Keratinocyte (primary cell): ENCODE measurements at regions not wholly inside any gene's neighbourhood (a gene's known extent, or its start where the extent isn't known, plus 50 kb on each side); places are given as distances from the start of the nearest gene placed in this dataset.

Source experiments
- DNase-seq: peaks from one replicate; pipeline ENCODE4 v3.0.0-alpha.2; 2011; ENCODE audit warnings: low read depth, missing footprints, low spot score
- FAIRE-seq: peaks from 2 replicates; lab custom pipeline; 2011; peaks lifted over from hg19 to GRCh38; lab: Jason Lieb, UNC
- H2AFZ ChIP-seq: 2 replicates; pipeline ENCODE4 v1.6.0; 2012; ENCODE audit warnings: low read length, control low read depth, inconsistent platforms; ENCODE audit not compliant: control insufficient read depth
- H3K27ac ChIP-seq: 2 replicates; pipeline ENCODE4 v1.5.1; 2011; ENCODE audit warnings: low read length; ENCODE audit not compliant: control insufficient read depth, insufficient read depth
- H3K27me3 ChIP-seq: 3 replicates; pipeline ENCODE4 v1.6.0; 2011; ENCODE audit warnings: low read length; ENCODE audit not compliant: control insufficient read depth, insufficient read depth; ENCODE audit errors: extremely low read depth
- H3K36me3 ChIP-seq, 2 experiments: 2 replicates in 1 of 2; 3 replicates in 1 of 2; pipeline ENCODE4 v1.5.1; 2011; ENCODE audit warnings: low read length in 2 of 2, mild to moderate bottlenecking in 1 of 2; ENCODE audit not compliant: control insufficient read depth in 2 of 2, insufficient read depth in 2 of 2; ENCODE audit errors: extremely low read depth in 1 of 2
- H3K4me1 ChIP-seq: 3 replicates; pipeline ENCODE4 v1.5.1; 2011; ENCODE audit warnings: low read length; ENCODE audit not compliant: control insufficient read depth, insufficient read depth; ENCODE audit errors: extremely low read depth
- H3K4me2 ChIP-seq: 3 replicates; pipeline ENCODE4 v1.6.0; 2011; ENCODE audit warnings: low read depth, low read length; ENCODE audit not compliant: control insufficient read depth, insufficient read depth; ENCODE audit errors: extremely low read depth
- H3K4me3 ChIP-seq, 3 experiments: fragments of 200-600 bp in 1 of 3; sonication (generic) in 1 of 3; 2 replicates in 2 of 3; 3 replicates in 1 of 3; pipeline ENCODE4 v1.5.1; 2011 to 2016; ENCODE audit warnings: low read length in 3 of 3, mild to moderate bottlenecking in 3 of 3, control low read depth in 2 of 3, inconsistent platforms in 1 of 3, low read depth in 1 of 3, mixed read lengths in 1 of 3, mixed run types in 1 of 3, moderate library complexity in 1 of 3; ENCODE audit not compliant: control insufficient read depth in 2 of 3, insufficient read depth in 2 of 3; ENCODE audit errors: extremely low read depth in 1 of 3
- H3K79me2 ChIP-seq: 2 replicates; pipeline ENCODE4 v1.6.0; 2012; ENCODE audit warnings: low read length; ENCODE audit not compliant: control insufficient read depth, insufficient read depth
- H3K9ac ChIP-seq: 3 replicates; pipeline ENCODE4 v1.6.0; 2011; ENCODE audit warnings: low read length; ENCODE audit not compliant: control insufficient read depth, insufficient read depth; ENCODE audit errors: extremely low read depth
- H3K9me1 ChIP-seq: 3 replicates; pipeline ENCODE4 v1.6.0; 2011; ENCODE audit warnings: low read length; ENCODE audit not compliant: control insufficient read depth, insufficient read depth; ENCODE audit errors: extremely low read depth
- H3K9me3 ChIP-seq: 2 replicates; pipeline ENCODE4 v1.5.1; 2012; ENCODE audit warnings: low read depth, low read length; ENCODE audit not compliant: control insufficient read depth
- H4K20me1 ChIP-seq: 3 replicates; pipeline ENCODE4 v1.6.0; 2011; ENCODE audit warnings: low read length; ENCODE audit not compliant: control insufficient read depth, insufficient read depth; ENCODE audit errors: extremely low read depth
- CTCF ChIP-seq, 3 experiments: IDR thresholded peaks in 1 of 3; conservative IDR thresholded peaks in 1 of 3; optimal IDR thresholded peaks in 1 of 3; 2 replicates in 2 of 3; 3 replicates in 1 of 3; pipeline versions ENCODE3 to v1.5.1; 2011; ENCODE audit warnings: low read length in 3 of 3, mild to moderate bottlenecking in 3 of 3, moderate library complexity in 2 of 3, control low read depth in 1 of 3, inconsistent platforms in 1 of 3; ENCODE audit not compliant: insufficient read depth in 2 of 3; ENCODE audit errors: extremely low read depth in 1 of 3
- EZH2 ChIP-seq: IDR thresholded peaks from one replicate; pipeline ENCODE4 v1.6.1; 2012; ENCODE audit warnings: inconsistent platforms, mild to moderate bottlenecking, low read length, moderate library complexity
- dilution Hi-C: fragments of 300-500 bp; cut with MboI; formaldehyde crosslinking; loops from one replicate; pipeline ENCODE4 v1.7.0; 2020; ENCODE audit warnings: low sequenced_read_pairs; ENCODE audit not compliant: extremely low pct_ligation_motif_present

GRCh38 chr6:44047801-44048200, 79.5 kb downstream of the MRPL14 start:
- Histone ChIP-seq H3K27ac (no peak overlapping the region), H3K9me3 (no peaks in the 10 kb centered on the region), H3K79me2 (no peaks in the 10 kb centered on the region), H4K20me1 (no peaks in the 10 kb centered on the region), H3K36me3 (no peaks in the 10 kb centered on the region), H3K27me3 (no peaks in the 10 kb centered on the region), H3K4me1 (peaks cover 40% of the 10 kb centered on the region), H2AFZ (no peak overlapping the region), H3K9ac (no peak overlapping the region), H3K4me3 (no peak overlapping the region), H3K9me1 (no peaks in the 10 kb centered on the region), H3K4me2 (no peak overlapping the region)
- TF ChIP-seq EZH2 (no peak), CTCF (optimal IDR thresholded peaks at IDR 0.05 in 1 of 3, IDR thresholded peaks at IDR 0.05 in 1 of 3, conservative IDR thresholded peaks at IDR 0.05 in 1 of 3; ENCODE audit: extremely low read depth in 1 of 3, insufficient read depth in 2 of 3, low read length in 3 of 3) (no peak)
- dilution Hi-C loops = no loop called here
- FAIRE-seq (no peak), DNase-seq (no peak)

- H3K36me3 ChIP-seq = no peaks in the 10 kb centered on the region
- TF ChIP-seq EZH2 (no peak), CTCF (optimal IDR thresholded peaks at IDR 0.05 in 1 of 3, IDR thresholded peaks at IDR 0.05 in 1 of 3, conservative IDR thresholded peaks at IDR 0.05 in 1 of 3; ENCODE audit: extremely low read depth in 1 of 3, insufficient read depth in 2 of 3, low read length in 3 of 3) (no peak)
- FAIRE-seq (no peak), DNase-seq (no peak)
- no peaks in the 10 kb centered on the region for H3K9me3 ChIP-seq
- no peak overlapping the region for H3K4me3 ChIP-seq
- no peak overlapping the region for H2AFZ ChIP-seq
- no peak overlapping the region for H3K9ac ChIP-seq
- dilution Hi-C loops = no loop called here
- H3K4me1 ChIP-seq = peaks cover 44% of the 10 kb centered on the region
- no peak overlapping the region for H3K27ac ChIP-seq
- H3K27me3 ChIP-seq = no peaks in the 10 kb centered on the region
- H4K20me1 ChIP-seq = no peaks in the 10 kb centered on the region
- no peak overlapping the region for H3K4me2 ChIP-seq
- H3K79me2 ChIP-seq = no peaks in the 10 kb centered on the region
- no peaks in the 10 kb centered on the region for H3K9me1 ChIP-seq
These were observed 80.1 kb downstream of the MRPL14 start for GRCh38 chr6:44047179-44047546.
